Posterior cingulate gyrus (tissue), 11 donors: ENCODE measurements at regions not wholly inside any gene's neighbourhood (a gene's known extent, or its start where the extent isn't known, plus 50 kb on each side); places are given as distances from the start of the nearest gene placed in this dataset.
"Not testable (repeated sequence)": the region's sequence is repeated elsewhere in the genome, so short reads cannot be mapped to it uniquely, and the experiment has no call there.

ENCODE experiments used
- DNase-seq, 10 donors: peaks; one replicate each; pipeline versions ENCODE4 v3.0.0 to v3.0.0-alpha.2; 2020 to 2021; ENCODE audit warnings: mixed read lengths in 3 of 10
- intact Hi-C: fragments of 100-400 bp; cut with DNase I; formaldehyde crosslinking; loops from one replicate; pipeline ENCODE4 v1.15.1; 2023

DNA sequence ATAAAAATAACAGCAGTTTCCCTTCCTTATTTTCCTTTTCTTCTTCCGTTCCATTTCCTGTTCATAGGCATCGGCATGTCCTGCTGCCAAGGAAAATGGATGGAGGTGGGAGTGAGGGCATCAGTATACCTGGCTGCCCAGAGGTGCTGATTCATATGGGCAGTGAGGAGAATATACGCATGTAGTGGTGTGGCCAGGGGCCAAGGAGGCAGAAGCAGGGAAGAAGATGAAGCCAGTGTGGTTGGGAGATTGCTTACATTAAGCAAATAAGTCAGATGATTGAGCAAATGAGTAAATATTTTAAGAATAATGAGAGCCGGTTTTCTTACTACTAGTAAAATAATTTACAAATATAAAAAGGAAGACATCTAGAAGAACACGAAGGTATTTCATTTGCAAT is 344.9 kb upstream of the PAPPA start:
- no peak for DNase-seq
- intact Hi-C loops: no loop called here

- no peak for DNase-seq
- intact Hi-C loops: no loop called here
These were observed 343.4 kb upstream of the PAPPA start for GRCh38 chr9:115810166-115810565.

GRCh38 chr9:115814081-115814480 is 339.5 kb upstream of the PAPPA start:
- intact Hi-C loops: no loop called here

DNA sequence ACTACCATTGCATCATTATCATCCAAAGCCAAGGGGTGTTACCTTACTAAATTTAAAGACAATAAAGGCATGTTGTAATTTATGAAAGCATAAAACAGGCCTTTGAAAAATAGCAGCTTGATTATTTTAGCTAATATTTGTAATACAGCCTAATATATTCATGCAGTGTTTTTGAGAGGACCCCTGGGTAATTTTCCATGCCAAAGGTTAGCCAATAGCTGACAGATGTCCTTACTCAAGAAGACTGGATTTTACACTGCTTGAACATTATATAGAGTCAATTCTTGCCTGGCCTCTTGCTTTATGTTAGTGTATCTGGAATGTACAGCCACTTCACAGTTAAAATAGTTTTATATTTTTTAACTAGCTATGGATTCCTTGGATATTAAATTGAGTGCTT is 337.8 kb upstream of the PAPPA start:
- intact Hi-C loops: no loop called here
- DNase-seq: no peak

More at GRCh38 chr9:115814081-115814480, 339.5 kb upstream of the PAPPA start:
- DNase-seq: no peak

DNA sequence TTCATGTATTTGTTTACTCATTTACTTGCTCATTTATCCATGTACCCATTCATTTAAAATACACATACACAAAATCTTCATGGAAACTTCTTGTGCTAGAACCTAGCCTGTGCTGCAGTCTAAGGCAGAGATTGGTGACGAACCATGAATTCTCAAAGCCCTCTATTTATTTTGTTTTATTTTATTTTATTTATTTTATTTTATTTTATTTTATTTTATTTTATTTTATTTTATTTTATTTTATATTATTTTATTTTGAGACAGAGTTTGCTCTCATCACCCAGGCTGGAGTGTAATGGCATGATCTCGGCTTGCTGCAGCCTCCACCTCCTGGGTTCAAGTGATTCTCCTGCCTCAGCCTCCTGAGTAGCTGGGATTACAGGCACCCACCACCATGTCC is 334.9 kb upstream of the PAPPA start:
- intact Hi-C loops, DNase-seq: not testable (repeated sequence)

- intact Hi-C loops: no loop called here
- no peak for DNase-seq
These were observed 321.6 kb upstream of the PAPPA start for GRCh38 chr9:115832031-115832430.

GRCh38 chr9:115837618-115838017 is 316.0 kb upstream of the PAPPA start:
- intact Hi-C loops: no loop called here
- DNase-seq: no peak

- intact Hi-C loops: no loop called here
- DNase-seq: no peak
These were observed 315.2 kb upstream of the PAPPA start for GRCh38 chr9:115838417-115838816.

- DNase-seq, intact Hi-C loops: not testable (repeated sequence)
These were observed 309.2 kb upstream of the PAPPA start for GRCh38 chr9:115844433-115844832.

- DNase-seq: no peak
- intact Hi-C loops: no loop called here
These were observed 307.8 kb upstream of the PAPPA start for GRCh38 chr9:115845648-115846312.

DNA sequence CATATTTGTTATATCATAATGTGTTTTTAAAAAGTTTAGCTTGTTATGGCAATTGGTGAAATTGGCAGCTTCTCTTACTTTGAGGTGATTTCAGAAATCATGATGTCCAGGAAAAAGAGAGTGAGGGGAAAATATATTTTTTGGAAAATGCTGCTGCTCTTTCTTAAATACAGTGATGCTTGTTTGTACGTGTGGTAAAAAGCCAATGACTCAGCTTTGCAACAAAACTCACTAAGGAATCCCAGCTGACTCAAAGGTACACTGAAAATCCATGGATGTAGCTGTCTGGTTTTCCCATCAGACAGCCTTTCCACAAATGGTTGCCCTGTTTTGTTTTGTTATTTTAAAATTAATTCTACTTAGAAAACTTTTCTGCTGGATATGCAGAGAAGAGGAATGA is 306.4 kb upstream of the PAPPA start:
- intact Hi-C loops: no loop called here
- no peak for DNase-seq

GRCh38 chr9:115849679-115850412 is 303.7 kb upstream of the PAPPA start:
- DNase-seq: no peak

GRCh38 chr9:115850548-115851304 is 302.9 kb upstream of the PAPPA start:
- intact Hi-C loops: no loop called here
- no peak for DNase-seq

More at GRCh38 chr9:115849679-115850412, 303.7 kb upstream of the PAPPA start:
- intact Hi-C loops: no loop called here

- intact Hi-C loops: no loop called here
- no peak for DNase-seq
These were observed 298.0 kb upstream of the PAPPA start for GRCh38 chr9:115855458-115856133.

DNA sequence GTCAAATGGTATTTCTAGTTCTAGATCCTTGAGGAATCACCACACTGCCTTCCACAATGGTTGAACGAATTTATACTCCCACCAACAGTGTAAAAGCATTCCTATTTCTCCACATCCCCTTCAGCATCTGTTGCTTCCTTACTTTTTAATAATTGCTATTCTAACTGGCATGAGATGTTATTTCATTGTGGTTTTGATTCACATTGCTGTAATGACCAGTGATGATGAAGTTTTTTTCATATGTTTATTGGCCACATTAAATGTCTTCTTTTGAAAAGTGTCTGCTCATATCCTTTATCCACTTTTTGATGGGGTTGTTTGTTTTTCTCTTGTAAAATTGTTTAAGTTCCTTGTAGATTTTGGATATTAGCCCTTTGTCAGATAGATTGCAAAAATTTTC is 295.2 kb upstream of the PAPPA start:
- intact Hi-C loops, DNase-seq: not testable (repeated sequence)

GRCh38 chr9:115862021-115862420 is 291.6 kb upstream of the PAPPA start:
- intact Hi-C loops: no loop called here
- DNase-seq: no peak

GRCh38 chr9:115864581-115864980 is 289.0 kb upstream of the PAPPA start:
- intact Hi-C loops: loop anchor here (2.0 kb wide), 1 partner anchor 74 kb away; no protein-coding TSS in a partner anchor
- no peak for DNase-seq

DNA sequence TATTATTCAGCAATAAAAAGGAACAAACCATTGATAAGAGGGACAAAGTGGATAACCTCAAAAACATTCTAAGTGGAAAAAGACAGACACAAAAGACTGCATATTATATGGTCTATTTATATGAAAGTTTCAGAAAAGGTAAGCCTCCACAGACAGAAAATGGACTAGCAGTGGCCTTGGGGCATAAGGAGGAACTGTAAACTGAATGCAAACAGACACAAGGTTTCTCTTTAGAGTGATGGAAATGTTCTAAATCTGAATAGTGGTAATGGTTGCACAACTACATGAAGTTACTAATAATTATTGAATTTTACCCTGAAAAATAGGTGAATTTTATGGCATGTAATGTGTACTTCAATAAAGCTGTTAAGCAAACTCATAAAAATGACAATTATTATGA is 286.3 kb upstream of the PAPPA start:
- DNase-seq: no peak
- intact Hi-C loops: no loop called here

GRCh38 chr9:115877852-115878438 is 275.6 kb upstream of the PAPPA start:
- intact Hi-C loops: no loop called here
- DNase-seq: peak in 1 of 10 donors; percentile 53

- DNase-seq: peak in 2 of 10 donors; percentile 35 to 41
- intact Hi-C loops: no loop called here
These were observed 274.1 kb upstream of the PAPPA start for GRCh38 chr9:115879451-115879850.
